GM19397 (cell line): ENCODE measurements at regions not wholly inside any gene's neighbourhood (a gene's known extent, or its start where the extent isn't known, plus 50 kb on each side); places are given as distances from the start of the nearest gene placed in this dataset.
"Not testable (repeated sequence)": the region's sequence is repeated elsewhere in the genome, so short reads cannot be mapped to it uniquely, and the experiment has no call there.

ENCODE experiments used
- ATAC-seq: cut with Tn5 transposase; IDR thresholded peaks from one replicate; pipeline ENCODE4 v1.9.1; 2021; ENCODE audit warnings: mild to moderate bottlenecking, moderate library complexity; ENCODE audit not compliant: unreplicated experiment

DNA sequence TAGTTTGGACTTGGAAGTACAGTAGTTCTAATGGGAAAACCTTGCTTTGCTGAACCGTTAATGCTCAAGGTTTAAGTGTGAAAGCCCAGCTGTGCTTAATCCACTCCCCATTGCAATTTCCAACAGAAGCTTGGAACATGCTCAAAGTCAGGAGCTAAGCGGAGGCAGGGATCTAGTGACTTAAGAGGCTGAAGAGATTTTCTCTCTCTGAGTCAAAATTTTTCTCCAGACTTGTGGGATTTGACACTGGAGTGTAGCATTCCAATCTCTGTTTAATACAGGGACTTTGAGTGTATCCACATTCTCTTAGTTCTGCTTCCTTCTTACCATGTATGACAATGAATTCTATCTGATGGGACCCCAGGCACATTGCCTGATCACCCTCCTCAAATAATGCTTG lies 471.8 kb downstream of the KIF4B start:
- no peak for ATAC-seq

DNA sequence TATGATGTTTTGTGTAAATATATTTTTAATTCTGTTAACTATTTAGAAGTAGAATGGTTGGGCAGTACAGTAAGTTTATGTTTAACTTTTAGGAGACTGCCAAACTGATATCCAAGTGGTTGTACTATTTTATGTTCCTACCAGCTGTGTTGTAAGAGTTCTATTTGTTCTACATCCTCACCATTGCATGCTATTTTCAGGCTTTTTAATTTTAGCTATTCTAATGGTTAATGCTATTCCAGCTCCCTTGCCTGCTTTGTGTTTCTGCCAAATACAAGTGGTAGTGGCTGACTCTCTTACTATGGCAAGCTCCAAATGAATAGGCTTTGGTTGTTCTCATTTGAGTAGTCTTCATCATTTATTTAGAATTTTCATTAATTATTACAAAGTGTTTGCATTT lies 476.4 kb downstream of the KIF4B start:
- no peak for ATAC-seq

DNA sequence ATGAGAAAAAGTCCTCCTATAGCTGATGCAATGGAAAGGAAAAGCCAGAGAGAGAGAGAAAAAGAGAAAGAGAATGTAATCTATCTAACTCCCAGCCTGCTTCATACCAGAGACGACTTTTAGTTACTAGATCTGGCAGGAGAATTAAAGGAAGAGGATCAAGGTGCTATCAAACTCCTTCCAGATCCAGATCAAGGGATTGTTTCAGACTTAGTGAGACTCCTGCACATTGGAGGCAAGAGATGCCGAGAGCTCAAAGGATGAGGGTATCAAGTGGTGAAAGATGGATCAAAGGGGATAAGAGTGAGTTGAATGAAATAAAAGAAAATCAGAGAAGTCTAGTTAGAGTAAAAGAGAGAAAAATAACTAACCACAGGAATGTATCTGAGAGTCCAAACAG lies 478.6 kb downstream of the KIF4B start:
- no peak for ATAC-seq

DNA sequence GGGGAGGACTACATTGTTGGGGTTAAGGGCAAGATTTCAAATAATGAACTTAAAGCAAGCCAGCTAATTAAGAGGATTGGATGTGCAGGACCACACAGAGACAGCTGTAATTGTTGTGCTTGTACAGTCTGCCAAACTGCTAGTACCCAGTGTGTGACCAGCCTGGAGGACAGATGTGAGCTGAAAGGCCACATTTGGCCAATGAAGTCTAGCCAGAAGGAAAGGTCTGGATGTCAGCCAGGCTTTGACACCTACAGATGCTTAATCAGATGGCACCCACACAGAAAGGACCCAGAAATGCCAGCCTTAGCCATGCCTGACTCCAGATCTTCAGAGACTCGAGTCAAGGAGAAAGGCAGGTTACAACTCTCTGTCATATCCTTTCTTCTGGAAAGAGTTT lies 491.1 kb downstream of the KIF4B start:
- no peak for ATAC-seq

DNA sequence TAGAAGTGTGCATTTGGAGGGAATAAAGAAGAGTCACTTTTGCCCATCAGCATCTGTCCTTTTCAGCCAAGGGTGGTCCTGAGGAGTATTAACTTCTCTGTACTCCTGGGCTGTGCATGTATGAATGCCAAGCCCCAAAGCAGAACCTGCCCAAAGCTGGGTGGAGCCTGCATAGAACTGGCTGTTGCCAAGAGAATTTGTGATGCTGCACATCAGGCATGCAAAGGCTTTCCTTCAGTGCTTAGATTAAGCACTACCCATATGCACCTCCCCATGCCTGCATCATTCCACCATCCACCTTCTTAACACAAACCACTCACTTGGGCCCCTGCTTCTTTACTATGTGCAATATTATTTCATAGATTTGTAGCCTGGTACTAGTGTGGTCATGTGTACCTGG lies 493.8 kb downstream of the KIF4B start:
- ATAC-seq: no peak

DNA sequence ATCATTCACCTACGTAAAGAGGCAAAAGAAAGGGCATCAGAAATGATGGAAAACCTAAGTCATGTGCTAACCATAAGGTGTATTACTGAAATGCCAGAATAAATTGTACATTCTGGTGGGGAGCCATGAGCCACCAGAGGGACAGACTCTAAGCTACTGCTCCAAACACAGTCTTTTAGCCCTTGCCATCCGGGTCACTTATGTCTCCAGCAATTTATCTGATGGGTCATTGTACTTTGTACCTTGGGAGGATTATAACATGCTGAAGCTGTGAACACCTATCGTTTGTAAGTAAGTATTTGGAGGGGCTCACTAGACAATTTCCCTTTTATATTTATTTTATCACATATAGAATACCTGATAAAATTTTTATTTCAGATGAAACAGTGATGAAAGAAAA lies 495.1 kb downstream of the KIF4B start:
- no peak for ATAC-seq

DNA sequence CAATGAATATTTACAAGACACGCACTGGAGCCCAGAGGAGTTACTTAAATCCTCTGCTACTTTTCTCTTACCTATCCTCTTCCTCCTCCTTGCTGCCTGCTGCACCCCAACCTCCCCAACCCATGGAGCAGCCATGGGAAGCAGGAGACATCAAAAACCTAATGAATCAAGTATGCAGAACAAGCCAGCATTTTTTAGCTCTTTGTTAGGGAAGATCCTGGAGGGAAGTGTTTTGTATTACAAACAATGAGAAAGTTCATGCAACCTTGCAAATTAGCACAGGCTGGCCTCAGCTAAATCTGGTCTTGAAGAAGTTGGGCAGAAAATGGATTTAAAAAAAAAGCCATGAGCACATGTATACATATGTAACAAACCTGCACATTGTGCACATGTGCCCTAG lies 498.8 kb downstream of the KIF4B start:
- ATAC-seq: no peak

DNA sequence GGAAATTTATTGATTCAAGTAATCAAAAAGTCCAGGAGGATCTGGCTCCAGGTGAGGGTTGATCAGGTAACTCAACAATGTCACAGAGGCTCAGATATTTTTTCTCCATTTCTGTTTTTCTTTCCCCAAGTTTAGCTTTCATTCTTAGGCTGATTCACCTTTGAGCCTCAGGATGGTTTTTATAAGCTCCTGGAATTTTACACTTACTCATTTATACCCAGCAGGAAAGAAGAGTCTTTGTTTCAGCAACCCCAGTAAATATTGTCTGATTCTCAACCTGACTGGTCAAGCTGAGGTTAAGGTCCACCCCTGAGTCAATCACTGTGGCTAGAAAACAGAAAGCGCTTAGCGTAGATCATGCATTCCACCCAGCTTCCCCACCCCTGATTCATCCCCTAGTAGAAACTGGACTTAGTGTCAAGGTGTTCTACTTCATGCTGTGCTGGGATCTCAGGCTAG lies 500.6 kb downstream of the KIF4B start:
- no peak for ATAC-seq

DNA sequence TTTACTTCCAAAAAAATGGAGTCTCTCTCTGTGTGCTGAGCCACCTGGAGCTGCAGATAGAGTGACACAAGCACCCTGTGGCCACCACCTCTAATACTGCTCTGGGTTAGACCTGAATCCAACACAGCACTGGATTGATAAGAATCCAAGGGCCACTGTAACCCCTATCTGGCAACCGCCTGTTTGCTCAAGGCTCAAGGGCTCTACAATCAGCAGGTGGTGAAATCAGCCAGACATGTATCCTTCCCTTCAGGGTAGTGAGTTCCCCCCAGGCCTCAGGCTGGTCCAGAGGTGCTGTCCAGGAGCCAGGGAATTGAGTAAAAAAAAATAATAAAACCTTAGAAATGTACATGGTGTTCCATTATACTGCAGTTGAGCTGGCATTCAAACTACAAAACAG lies 509.0 kb downstream of the KIF4B start:
- no peak for ATAC-seq

DNA sequence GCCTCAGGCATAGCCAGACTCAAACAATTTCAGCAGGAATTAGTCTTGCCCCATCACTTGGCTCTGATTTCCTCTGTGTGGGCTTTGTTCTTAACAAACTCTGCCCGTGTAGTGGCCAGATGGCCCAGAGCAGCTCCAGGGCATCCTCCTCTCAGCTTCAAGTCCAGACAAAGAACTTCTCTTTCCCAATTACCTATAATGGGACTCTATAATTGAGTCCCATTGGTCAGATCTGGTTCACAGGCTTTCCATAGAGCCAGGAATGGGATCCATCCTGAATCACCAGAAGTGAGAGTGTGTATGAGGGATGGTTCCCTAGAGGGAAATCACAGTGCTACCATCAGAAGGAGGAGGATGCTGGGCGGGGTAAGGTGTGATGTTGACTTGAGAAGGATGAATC lies 515.8 kb downstream of the KIF4B start:
- ATAC-seq: no peak

DNA sequence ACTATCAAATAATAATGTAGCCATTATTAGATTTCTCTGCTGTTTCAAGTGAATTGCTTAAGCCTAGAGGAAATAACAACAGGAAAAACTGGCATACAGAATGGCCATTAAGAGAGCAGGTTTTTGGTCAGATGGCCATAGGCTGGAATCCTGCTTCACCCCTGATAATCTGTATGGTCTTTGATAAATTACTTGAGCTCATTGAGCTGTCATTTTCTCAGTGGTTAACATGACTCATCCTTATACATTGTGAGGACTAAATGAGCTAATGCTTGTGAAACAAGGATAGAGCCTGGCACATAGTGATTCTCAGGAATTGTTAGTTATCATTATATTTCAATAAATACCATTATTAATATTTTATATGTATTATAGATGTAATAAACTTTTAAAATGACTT lies 516.5 kb downstream of the KIF4B start:
- ATAC-seq: no peak

DNA sequence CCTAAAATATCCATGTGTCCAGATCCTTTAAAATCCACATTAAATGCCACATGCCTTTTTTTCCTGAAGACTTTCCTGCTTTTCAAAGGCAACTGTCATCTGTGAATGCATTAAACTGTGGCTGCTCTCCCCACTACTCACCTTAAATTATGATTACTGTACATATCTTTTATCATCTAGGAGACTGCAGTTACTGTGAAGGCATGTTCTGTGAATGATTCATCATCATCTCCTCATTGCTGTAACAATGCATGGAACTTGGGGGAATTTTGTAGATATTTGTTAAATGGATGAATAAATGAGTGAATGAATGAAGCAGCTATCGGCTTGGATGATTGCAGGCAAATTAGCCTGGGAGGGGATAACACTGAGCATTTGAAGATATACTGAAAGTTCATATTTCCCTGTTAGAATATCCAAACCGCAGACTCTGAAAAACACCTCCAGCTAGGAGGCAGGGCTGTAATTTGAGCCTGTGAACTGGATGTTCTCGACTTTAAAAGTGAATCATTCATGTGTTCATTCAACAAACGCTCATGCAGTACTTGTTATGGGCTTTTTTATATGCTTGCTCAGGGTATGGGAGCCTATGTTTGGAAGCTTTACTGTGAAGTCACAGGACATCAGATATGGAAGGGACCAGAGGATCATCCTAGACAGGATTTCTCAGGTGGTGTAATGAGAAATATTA lies 519.2 kb downstream of the KIF4B start:
- ATAC-seq: no peak

DNA sequence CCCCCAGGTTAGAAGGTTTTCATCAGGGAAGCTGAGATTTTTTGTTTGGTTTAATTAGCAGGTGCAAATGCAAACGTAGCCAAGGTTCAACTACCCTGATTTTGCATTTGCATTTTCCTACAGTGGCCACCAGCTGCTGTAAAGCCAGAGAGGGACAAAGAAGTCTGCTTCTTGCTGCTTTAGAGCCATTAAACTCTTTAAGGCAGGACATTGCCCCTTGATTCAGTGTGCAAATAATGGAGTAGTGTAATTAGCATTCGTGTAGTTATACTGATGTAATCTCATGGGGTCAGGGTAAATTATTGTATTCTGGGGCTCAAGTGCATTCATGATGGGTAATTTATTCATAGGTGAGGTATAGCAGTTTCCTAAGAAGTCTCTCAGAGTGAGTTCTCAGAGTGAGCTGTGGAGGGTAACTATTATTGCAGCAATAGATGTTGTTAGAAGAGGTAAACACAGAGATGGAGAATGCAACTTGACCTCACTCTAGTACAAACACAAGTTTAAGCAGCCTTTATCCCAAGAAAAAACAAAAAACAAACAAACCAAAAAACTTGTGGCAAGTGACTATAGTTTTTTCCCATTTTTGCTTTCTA lies 526.5 kb downstream of the KIF4B start:
- ATAC-seq: no peak

DNA sequence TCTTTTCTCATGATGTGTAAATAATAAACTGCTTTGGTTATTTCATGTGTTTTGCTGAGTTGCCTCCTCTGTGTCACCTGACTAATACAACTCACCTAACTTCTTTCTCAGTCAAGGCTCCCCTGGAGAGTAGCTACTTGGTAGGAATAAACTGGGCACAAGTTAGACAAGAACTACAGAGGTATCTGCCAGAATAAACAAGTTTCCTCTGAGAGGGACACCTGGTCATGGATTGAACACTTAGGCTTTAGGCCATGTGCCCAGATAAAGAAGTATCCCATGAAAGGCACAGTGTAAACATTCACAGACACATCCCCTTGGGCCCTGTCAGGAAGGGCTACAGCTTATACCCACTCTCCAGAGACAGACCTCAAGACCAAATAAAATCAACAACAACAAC lies 532.5 kb downstream of the KIF4B start:
- ATAC-seq: no peak

DNA sequence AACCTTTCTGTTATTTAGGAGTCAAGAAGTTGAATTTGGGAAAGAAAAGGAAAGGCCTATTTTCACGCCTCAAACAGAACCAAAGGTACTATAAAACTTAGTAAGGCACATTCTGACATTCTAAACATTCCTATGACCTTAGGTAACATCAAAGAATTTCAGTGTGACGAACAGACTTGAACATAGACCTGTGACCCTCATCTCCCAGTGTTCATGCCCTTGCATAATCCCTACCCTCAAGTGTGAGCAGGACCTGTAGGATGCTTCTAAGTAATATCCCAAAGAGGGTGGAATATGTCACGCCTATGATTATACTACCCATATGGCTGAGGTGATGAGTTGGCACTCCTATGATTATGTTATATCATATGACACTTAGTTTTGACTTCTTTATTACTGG lies 540.9 kb downstream of the KIF4B start:
- no peak for ATAC-seq

DNA sequence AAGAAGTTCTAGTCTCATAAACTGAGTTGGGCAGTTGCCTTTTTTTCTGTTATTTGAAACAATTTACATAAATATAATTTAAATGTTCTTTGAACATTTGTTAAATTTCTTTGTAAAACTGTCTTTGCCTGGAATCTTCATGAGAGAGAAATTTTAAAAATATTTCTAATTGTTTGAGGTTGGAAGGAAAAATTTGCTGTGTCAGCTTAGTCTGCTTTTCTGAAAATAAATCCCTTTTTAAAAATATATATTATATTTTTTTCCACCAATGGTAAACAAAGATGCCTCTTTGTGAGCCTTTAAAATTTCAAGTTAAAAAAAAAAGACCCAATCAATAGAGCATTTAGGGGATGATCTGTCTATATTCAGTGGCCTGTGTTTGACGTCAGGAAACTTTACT lies 542.7 kb downstream of the KIF4B start:
- no peak for ATAC-seq

DNA sequence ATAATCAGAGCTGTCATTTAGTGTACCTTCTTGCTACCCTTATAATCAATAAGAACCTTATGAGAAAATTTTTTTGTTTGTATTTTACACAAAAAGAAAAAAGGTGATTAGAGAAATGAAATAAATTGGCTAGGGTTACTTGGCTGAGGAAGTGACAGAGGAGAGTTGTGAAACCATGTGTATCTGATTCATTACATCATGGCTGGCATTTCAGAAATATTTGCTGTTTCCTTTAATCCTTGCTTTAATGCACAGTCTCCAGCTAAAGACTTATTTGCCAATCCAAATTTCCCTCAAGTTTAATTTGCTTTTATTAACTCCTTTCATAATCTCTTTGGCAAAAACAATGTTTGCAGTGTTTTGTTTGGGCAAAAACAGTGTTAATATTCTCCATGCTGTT lies 543.1 kb downstream of the KIF4B start:
- no peak for ATAC-seq

DNA sequence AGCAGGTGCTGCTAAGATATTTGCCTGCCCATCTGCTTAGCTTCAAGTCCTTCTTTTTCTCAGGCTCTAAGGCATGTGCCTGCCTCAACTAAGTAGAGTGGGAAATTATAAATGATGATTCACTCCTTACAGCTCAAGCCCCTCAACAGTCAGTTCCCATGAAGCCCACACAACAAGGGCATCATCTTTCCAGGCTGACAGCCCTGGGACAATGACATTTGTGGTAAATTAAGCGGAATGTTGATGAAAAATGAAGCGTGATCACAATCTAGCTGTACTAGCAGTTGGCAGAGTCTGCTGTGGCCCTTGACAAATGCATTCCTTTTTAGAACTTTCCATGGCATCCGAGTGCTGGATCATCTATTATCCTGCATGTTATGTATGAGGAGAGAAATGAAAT lies 548.6 kb downstream of the KIF4B start:
- no peak for ATAC-seq

DNA sequence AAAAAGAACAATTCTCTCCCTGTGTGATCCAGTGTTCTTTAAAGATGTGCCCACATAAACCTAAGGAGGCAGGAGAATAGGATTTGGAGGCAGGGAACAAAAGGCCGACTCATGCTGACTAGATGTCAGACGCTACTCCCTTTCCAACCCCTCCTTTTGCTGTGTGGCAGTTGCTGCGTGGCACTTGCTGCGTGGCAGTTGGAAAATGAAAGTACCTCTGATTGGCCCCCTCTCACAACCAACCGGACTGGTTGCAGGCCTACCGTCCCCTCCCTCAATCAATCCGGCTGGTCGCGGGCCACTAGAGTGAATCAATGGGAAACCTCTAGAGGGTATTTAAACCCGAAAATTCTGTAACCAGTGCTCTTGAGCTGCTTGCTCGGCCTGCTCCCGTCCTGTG lies 551.0 kb downstream of the KIF4B start:
- no peak for ATAC-seq

DNA sequence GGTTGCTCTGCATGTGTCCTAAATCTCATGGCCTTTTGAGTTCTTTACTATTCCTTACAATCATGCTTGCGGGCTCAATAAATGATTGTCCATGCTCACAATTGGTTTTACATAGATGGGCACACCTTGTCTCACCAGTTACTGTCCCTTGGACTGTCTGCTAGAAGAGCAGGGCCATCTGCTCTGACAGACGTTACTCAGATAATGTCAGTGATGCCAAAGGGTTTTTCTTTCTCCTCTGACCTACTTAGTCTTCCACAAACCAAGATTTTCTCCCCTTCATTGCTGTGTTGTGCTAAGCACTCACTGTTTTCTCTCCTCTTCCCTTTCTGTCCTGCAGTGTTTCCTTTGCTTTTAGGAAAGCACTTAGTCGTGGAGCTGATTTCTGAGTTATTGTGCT lies 562.3 kb downstream of the KIF4B start:
- ATAC-seq: no peak

DNA sequence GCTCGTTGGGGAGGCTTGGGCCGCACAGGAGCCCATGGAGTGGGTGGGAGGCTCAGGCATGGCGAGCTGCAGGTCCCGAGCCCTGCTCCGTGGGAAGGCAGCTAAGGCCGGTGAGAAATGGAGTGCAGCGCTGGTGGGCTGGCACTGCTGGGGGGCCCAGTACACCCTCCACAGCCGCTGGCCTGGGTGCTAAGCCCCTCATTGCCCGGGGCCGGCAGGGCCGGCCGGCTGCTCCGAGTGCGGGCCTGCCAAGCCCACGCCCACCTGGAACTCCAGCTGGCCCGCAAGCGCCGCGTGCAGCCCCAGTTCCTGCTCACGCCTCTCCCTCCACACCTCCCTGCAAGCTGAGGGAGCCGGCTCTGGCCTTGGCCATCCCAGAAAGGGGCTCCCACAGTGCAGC lies 573.3 kb downstream of the KIF4B start:
- not testable (repeated sequence) for ATAC-seq

DNA sequence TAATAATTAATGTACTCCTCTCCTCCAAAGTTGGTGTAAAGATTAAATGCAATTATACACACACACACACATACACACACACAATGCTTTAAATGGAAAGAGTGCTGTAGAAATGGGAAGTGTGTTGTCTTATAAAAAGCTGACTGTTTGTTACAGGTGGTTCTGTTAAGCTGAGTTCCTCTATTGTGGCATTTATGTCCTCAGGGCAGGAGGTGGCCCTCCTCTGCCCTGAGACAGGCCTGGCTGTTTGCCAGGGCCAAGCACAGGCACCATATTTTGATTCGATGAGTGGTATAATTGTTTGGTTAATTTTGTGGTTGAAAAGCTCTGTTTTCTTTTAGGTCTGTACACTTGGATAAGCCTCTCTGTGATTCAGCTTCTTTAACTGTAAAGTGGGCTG lies 573.9 kb downstream of the KIF4B start:
- ATAC-seq: no peak

DNA sequence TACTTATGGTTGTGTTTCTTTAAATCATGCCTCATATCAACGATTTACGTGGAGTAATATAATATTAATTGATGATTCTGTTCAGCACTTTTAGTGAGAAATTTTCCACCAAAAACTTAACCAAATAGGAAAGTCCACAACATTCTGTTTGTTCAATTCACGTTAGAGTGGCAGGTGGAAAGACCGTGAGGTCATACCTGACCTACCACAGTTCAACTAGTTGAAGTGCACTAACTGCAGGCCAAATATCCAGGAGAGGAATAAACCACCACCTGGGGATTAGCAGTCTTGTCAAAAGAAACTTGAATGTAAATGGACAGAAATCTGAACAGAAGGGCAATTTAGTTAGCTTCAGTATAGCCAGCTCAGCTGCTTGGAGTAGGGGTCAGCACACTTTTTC lies 577.7 kb downstream of the KIF4B start:
- ATAC-seq: no peak
